ENCODE measurements at regions not wholly inside any gene's neighbourhood (a gene's known extent, or its start where the extent isn't known, plus 50 kb on each side); places are given as distances from the start of the nearest gene placed in this dataset.

DNA sequence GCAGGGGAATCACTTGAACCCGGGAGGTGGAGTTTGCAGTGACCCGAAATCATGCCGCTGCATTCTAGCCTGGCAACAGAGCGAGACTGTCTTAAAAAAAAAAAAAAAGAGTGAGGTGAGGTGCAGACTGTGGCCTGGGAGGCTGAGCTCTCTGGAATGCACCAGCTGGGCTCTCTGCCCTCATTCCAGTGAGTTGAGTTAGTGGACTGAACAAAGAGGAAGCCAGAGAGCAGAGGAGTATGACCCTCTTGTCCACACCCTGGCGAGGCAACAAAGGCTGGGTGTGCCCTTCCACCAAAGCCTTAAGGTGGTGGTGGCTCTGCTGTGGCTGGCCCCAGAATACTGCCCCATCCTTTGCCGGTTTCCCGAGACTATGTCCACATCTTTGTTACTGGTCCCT is 71.3 kb upstream of the ACKR3 start:
- H3K9ac ChIP-seq (ENCODE audit: low read length) = no peak overlapping the region
- ChIA-PET POLR2A (no interaction called here), CTCF (no interaction called here), RAD21 (ENCODE audit: low non-redundant PET in 1 of 2, low total read pairs in 2 of 2, uncharacterized antibody in 2 of 2, unreplicated experiment in 2 of 2) (no interaction called here)
- intact Hi-C loops (cut with micrococcal nuclease) = no loop called here
- H3K27ac ChIP-seq (ENCODE audit: low read depth, low read length) = no peak overlapping the region
- H4K20me1 ChIP-seq (ENCODE audit: insufficient read depth) = no peaks in the 10 kb centered on the region
- H2AFZ ChIP-seq (ENCODE audit: low read depth, low read length, poor library complexity, severe bottlenecking) = no peak overlapping the region
- H3K27me3 ChIP-seq (ENCODE audit: insufficient read depth, low read length) = peaks cover 15% of the 10 kb centered on the region
- H3K9me2 ChIP-seq (ENCODE audit: insufficient read depth) = no peaks in the 10 kb centered on the region
- no peaks in the 10 kb centered on the region for H3K9me3 ChIP-seq (ENCODE audit: control insufficient read depth in 1 of 2, insufficient read depth in 1 of 2, low read depth in 1 of 2, low read length in 2 of 2)
- BruUV-seq (replicated peaks) = no TSS peak
- TF ChIP-seq POLR2AphosphoS5 (IDR thresholded peaks at IDR 0.05; ENCODE audit: low read depth, low read length) (no peak), POLR2A (IDR thresholded peaks at IDR 0.05; ENCODE audit: borderline replicate concordance, extremely low read depth, insufficient read depth, insufficient read length) (no peak), SP1 (IDR thresholded peaks at IDR 0.05; ENCODE audit: low read depth) (no peak), CEBPB (IDR thresholded peaks at IDR 0.05; ENCODE audit: low read depth) (no peak), ELF1 (IDR thresholded peaks at IDR 0.05; ENCODE audit: borderline replicate concordance, low read depth) (no peak), ZFX (IDR thresholded peaks at IDR 0.05) (no peak), SRF (IDR thresholded peaks at IDR 0.05; ENCODE audit: low read depth) (no peak), SIN3A (IDR thresholded peaks at IDR 0.05; ENCODE audit: low read depth) (no peak), TCF7L2 (IDR thresholded peaks at IDR 0.05; ENCODE audit: borderline replicate concordance, extremely low read depth, insufficient read depth, insufficient read length) (no peak), EZH2 (IDR thresholded peaks at IDR 0.05) (no peak), ZNF274 (IDR thresholded peaks at IDR 0.05; ENCODE audit: low read depth, low read length) (no peak)
- TF ChIP-seq, protein P1, sequence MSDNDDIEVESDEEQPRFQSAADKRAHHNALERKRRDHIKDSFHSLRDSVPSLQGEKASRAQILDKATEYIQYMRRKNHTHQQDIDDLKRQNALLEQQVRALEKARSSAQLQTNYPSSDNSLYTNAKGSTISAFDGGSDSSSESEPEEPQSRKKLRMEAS (IDR thresholded peaks at IDR 0.05) = no peak
- TF ChIP-seq, protein P2, sequence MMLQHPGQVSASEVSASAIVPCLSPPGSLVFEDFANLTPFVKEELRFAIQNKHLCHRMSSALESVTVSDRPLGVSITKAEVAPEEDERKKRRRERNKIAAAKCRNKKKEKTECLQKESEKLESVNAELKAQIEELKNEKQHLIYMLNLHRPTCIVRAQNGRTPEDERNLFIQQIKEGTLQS (IDR thresholded peaks at IDR 0.05) = no peak
- TF ChIP-seq, protein P3, sequence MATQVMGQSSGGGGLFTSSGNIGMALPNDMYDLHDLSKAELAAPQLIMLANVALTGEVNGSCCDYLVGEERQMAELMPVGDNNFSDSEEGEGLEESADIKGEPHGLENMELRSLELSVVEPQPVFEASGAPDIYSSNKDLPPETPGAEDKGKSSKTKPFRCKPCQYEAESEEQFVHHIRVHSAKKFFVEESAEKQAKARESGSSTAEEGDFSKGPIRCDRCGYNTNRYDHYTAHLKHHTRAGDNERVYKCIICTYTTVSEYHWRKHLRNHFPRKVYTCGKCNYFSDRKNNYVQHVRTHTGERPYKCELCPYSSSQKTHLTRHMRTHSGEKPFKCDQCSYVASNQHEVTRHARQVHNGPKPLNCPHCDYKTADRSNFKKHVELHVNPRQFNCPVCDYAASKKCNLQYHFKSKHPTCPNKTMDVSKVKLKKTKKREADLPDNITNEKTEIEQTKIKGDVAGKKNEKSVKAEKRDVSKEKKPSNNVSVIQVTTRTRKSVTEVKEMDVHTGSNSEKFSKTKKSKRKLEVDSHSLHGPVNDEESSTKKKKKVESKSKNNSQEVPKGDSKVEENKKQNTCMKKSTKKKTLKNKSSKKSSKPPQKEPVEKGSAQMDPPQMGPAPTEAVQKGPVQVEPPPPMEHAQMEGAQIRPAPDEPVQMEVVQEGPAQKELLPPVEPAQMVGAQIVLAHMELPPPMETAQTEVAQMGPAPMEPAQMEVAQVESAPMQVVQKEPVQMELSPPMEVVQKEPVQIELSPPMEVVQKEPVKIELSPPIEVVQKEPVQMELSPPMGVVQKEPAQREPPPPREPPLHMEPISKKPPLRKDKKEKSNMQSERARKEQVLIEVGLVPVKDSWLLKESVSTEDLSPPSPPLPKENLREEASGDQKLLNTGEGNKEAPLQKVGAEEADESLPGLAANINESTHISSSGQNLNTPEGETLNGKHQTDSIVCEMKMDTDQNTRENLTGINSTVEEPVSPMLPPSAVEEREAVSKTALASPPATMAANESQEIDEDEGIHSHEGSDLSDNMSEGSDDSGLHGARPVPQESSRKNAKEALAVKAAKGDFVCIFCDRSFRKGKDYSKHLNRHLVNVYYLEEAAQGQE (IDR thresholded peaks at IDR 0.05; ENCODE audit: low read depth) = no peak
- TF ChIP-seq, protein P4, sequence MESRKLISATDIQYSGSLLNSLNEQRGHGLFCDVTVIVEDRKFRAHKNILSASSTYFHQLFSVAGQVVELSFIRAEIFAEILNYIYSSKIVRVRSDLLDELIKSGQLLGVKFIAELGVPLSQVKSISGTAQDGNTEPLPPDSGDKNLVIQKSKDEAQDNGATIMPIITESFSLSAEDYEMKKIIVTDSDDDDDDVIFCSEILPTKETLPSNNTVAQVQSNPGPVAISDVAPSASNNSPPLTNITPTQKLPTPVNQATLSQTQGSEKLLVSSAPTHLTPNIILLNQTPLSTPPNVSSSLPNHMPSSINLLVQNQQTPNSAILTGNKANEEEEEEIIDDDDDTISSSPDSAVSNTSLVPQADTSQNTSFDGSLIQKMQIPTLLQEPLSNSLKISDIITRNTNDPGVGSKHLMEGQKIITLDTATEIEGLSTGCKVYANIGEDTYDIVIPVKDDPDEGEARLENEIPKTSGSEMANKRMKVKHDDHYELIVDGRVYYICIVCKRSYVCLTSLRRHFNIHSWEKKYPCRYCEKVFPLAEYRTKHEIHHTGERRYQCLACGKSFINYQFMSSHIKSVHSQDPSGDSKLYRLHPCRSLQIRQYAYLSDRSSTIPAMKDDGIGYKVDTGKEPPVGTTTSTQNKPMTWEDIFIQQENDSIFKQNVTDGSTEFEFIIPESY (IDR thresholded peaks at IDR 0.05; ENCODE audit: extremely low read depth, insufficient replicate concordance, low read length) = no peak
- H3K4me1 ChIP-seq (ENCODE audit: control insufficient read depth in 1 of 2, insufficient read depth in 2 of 2, low read length in 2 of 2) = no peaks in the 10 kb centered on the region
- no peak overlapping the region for H3K4me3 ChIP-seq (replicated peaks in 1 of 2; ENCODE audit: low read depth in 1 of 2, low read length in 2 of 2)
- no peak overlapping the region for H3K4me2 ChIP-seq (ENCODE audit: low read length)
- ATAC-seq (no peak; the same call in 1 of the 2 replicates), DNase-seq (ENCODE audit: low read depth, low spot score) (no peak)
- no peaks in the 10 kb centered on the region for H3K36me3 ChIP-seq (ENCODE audit: control insufficient read depth in 1 of 2, insufficient read depth in 2 of 2, low read length in 2 of 2)
- no peaks in the 10 kb centered on the region for H3K79me2 ChIP-seq (ENCODE audit: insufficient read depth, low read length)
